ENCODE measurements at regions not wholly inside any gene's neighbourhood (a gene's known extent, or its start where the extent isn't known, plus 50 kb on each side); places are given as distances from the start of the nearest gene placed in this dataset.

DNA sequence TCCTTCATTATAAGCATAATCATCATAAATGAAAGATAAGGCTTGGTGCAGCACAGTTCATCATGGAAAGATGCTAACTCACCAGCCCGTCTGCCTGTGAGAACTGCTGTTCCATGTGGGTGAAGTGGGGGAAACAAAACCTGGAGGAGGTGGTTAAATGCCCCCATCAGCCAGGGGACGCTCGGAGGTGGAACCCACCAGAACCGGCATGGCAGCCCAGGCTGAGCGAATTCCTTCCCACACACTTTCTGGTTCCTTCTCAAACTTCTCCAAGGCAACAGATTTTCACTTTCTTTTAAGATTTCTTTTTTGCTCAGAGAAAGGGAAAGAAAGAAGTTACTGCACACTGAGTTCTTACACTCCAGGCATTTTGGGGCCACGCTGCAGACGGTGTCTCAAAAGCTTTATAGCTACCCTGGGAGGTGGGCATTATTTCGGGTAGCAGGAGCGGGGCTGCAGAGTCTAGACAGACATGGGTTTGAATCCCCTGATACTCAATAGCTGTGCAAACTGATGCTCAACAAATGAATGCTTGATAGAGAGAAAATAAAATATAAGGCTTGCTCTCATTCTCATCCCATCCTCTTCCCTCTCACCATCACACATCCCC lies 190.7 kb downstream of the BCL11B start:
- TF ChIP-seq, protein P1, sequence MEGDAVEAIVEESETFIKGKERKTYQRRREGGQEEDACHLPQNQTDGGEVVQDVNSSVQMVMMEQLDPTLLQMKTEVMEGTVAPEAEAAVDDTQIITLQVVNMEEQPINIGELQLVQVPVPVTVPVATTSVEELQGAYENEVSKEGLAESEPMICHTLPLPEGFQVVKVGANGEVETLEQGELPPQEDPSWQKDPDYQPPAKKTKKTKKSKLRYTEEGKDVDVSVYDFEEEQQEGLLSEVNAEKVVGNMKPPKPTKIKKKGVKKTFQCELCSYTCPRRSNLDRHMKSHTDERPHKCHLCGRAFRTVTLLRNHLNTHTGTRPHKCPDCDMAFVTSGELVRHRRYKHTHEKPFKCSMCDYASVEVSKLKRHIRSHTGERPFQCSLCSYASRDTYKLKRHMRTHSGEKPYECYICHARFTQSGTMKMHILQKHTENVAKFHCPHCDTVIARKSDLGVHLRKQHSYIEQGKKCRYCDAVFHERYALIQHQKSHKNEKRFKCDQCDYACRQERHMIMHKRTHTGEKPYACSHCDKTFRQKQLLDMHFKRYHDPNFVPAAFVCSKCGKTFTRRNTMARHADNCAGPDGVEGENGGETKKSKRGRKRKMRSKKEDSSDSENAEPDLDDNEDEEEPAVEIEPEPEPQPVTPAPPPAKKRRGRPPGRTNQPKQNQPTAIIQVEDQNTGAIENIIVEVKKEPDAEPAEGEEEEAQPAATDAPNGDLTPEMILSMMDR (IDR thresholded peaks at IDR 0.05), result no peak
- ATAC-seq (ENCODE audit: low read depth) (no peak), DNase-seq (no peak)
- intact Hi-C loops (cut with micrococcal nuclease), result no loop called here
- no peak overlapping the region for H3K27ac Mint-ChIP-seq
- POLR2A ChIA-PET, result no interaction called here
- H3K36me3 Mint-ChIP-seq (ENCODE audit: low read depth), result no peaks in the 10 kb centered on the region
- H3K4me1 Mint-ChIP-seq, result no peaks in the 10 kb centered on the region
- CTCF ChIA-PET, result no interaction called here
- no peak overlapping the region for H3K4me3 Mint-ChIP-seq
- peaks cover 2% of the 10 kb centered on the region for H3K9me3 Mint-ChIP-seq
- H3K27me3 Mint-ChIP-seq, result no peaks in the 10 kb centered on the region

DNA sequence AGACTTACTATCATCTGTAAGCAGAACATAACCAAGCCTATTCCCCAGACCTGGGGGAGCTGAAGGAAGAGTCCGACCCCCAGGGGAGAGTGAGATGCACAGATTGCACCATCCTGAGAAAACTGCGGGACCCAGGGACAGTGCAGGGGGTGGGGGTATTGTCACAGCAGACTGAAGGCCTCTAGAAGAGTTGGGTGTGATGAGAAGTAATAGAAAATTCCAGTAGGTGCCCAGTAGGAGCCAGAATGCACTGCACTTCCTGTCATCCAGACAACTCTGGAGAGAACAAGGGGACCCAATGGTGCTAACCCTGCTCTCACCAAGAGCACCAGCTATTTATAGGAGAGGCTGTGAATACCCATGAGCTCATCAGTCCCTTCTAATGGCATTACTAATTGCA lies 190.1 kb downstream of the BCL11B start:
- Mint-ChIP-seq H3K4me1 (no peaks in the 10 kb centered on the region), H3K4me3 (no peak overlapping the region), H3K27ac (no peak overlapping the region), H3K27me3 (no peaks in the 10 kb centered on the region), H3K36me3 (ENCODE audit: low read depth) (no peaks in the 10 kb centered on the region), H3K9me3 (peaks cover 2% of the 10 kb centered on the region)
- ChIA-PET CTCF (no interaction called here), POLR2A (no interaction called here)
- intact Hi-C loops (cut with micrococcal nuclease), result no loop called here
- TF ChIP-seq, protein P1 (IDR thresholded peaks at IDR 0.05), result no peak
- DNase-seq (no peak), ATAC-seq (ENCODE audit: low read depth) (no peak)

DNA sequence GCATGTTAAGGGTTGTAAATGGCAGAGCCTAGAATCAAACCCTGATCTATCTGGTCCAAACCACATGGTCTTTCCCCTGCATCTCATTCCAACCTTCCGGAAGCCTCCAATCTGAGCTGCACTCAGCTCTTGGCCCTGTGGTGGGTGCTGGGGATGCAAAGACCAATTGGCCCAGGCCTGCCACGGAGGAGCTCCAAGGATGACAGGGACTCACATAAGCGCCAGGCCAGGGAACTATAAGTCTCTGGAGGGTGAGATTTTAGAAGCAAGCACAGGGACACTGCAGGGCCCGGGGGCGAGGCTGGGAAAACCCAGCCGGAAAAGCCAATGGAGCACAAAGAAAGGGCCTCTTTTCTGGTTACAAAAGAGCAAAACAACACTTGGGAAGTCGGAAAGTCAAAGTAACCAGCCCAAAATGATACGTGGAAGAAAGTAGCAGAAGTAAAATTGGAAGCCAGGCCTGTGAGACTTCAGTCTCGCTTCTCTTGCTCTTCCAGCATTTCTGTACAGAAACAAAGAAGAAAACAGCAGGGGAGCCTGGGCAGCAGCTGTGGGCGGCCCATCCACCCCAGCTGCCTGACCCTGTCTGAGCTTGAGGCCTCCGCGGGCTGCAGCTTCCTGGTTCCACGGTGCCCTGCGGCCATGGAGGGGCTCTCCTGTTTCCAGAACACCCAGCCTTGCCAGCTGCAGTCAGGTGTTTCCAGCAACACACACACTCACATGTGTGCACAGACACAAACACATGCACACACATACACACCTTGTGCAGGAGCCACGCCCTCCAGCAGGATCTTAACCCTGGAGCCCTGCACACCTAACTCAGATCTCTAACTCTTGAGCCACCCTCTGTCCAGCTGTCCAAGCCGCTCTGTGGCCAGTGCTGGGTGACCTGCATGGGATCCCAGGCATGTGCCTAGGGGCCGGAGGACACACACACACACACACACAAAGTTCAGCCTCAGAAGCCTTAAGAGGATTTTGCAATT lies 178.2 kb downstream of the BCL11B start:
- ChIA-PET CTCF (no interaction called here), POLR2A (no interaction called here)
- no peak overlapping the region for H3K4me3 Mint-ChIP-seq
- no peak for DNase-seq
- H3K27ac Mint-ChIP-seq, result no peak overlapping the region
- H3K36me3 Mint-ChIP-seq (ENCODE audit: low read depth), result no peaks in the 10 kb centered on the region
- intact Hi-C loops (cut with micrococcal nuclease), result no loop called here
- TF ChIP-seq, protein P1 (IDR thresholded peaks at IDR 0.05), result no peak
- H3K4me1 Mint-ChIP-seq, result no peaks in the 10 kb centered on the region
- no peak for ATAC-seq (ENCODE audit: low read depth)
- H3K27me3 Mint-ChIP-seq, result no peaks in the 10 kb centered on the region
- peaks cover 8% of the 10 kb centered on the region for H3K9me3 Mint-ChIP-seq

DNA sequence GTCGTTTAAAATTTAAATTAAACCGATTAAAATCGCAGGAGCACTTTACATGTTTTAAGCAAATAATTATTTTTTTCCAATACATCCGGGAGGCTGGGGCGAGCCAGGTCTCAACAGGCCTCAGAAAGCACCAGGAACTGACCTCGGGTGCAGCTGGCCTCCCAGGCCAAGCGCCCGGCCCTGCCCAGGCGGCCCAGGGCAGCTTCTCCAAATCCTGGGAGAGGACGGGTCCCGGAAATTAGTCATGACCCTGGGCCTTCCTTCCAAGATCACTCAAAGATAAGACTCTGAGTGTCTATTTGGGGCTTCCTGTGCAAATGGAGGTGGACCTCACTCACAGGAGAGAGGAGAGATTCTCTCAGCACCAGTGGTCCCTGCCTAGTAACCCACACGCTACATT lies 177.1 kb downstream of the BCL11B start:
- ATAC-seq (ENCODE audit: low read depth), result no peak
- peaks cover 8% of the 10 kb centered on the region for H3K9me3 Mint-ChIP-seq
- H3K4me3 Mint-ChIP-seq, result no peak overlapping the region
- CTCF ChIA-PET, result no interaction called here
- H3K4me1 Mint-ChIP-seq, result no peaks in the 10 kb centered on the region
- H3K36me3 Mint-ChIP-seq (ENCODE audit: low read depth), result no peaks in the 10 kb centered on the region
- intact Hi-C loops (cut with micrococcal nuclease), result no loop called here
- H3K27ac Mint-ChIP-seq, result no peak overlapping the region
- no peaks in the 10 kb centered on the region for H3K27me3 Mint-ChIP-seq
- TF ChIP-seq, protein P1 (IDR thresholded peaks at IDR 0.05), result no peak
- POLR2A ChIA-PET, result no interaction called here
- DNase-seq, result no peak

DNA sequence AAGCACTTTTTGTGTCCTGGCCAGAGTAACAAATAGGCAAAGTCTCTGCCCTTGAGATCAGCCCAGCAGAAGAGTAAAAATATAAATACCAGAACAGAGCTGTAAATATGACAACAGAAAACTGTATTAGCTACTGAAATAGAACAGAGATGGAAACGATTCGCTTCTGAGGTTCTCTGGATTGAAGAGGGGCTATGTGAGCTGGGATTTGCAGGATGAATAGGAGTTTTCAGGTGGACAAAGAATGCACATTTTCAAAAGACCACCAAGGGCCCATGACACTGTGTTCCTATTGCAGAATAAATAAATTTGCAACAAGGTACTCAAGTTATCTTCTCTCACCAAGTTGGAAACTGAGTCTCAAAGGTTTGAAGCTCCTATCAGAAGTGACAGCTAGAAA lies 176.6 kb downstream of the BCL11B start:
- ATAC-seq (ENCODE audit: low read depth) (no peak), DNase-seq (no peak)
- ChIA-PET CTCF (no interaction called here), POLR2A (no interaction called here)
- Mint-ChIP-seq H3K4me1 (no peaks in the 10 kb centered on the region), H3K4me3 (no peak overlapping the region), H3K9me3 (peaks cover 8% of the 10 kb centered on the region), H3K36me3 (ENCODE audit: low read depth) (no peaks in the 10 kb centered on the region), H3K27ac (no peak overlapping the region), H3K27me3 (no peaks in the 10 kb centered on the region)
- TF ChIP-seq, protein P1 (IDR thresholded peaks at IDR 0.05), result no peak
- intact Hi-C loops (cut with micrococcal nuclease), result no loop called here

All from activated B cell treated with CpG ODN at 0.5 μM for 24 hours (primary cell).